ENCODE measurements at regions not wholly inside any gene's neighbourhood (a gene's known extent, or its start where the extent isn't known, plus 50 kb on each side); places are given as distances from the start of the nearest gene placed in this dataset.

- DNase-seq (ENCODE audit: low read depth in 2 of 2): no peak
Observed at GRCh38 chr13:60787083-60787482, 390.1 kb downstream of the TDRD3 start.

DNA sequence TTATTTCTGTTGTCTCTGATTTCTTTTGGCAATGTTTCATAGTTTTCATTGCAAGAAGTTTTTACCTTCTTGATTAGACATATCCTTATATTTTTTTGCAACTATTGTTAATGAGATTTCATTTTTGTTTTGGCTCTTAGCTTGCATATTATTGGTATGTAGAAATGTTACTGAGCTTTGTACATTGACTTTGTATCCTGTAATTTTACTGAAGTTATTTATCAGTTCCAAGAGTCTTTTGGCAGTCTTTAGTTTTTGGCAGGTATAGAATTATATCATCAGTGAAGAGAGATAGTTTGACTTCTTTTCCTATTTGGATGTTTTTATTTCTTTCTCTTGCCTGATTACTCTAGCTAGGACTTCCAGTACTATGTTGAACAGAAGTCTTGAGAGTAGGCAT lies 375.7 kb downstream of the TDRD3 start:
- DNase-seq (ENCODE audit: low read depth in 2 of 2): no peak

DNA sequence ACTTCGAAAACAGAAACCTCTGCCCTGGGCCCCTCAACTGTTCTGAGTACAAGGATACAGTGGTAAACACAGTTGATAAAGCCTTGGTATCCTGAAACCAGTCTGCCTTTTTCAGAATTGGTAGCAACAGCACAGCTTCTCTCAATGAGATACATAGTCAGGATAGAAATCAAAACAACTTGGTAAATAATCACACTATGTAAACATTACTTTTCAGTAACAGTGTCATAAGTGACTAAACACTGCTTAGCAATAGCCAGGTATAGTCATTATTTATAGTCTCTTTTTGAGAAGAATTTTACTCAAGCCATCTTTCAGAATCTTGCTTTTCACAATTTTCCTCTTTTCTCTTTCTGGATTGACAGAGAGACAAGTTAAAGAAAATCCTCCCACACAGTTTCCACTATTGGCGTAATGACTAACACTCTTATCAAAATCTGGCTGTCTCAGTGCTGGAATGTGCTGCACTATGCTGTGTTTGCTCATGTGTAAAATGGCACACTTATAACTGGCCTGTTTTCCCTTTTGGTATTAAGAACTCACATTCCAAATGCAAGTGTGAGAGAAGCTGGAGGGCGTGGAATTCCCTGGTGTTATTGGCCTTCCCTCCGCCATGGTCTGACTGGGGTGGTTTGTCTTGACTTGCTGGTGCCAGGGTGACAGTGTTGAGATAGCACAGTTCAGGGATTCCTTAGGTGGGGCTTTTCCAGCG lies 368.8 kb downstream of the TDRD3 start:
- DNase-seq (ENCODE audit: low read depth in 2 of 2): no peak

GRCh38 chr13:60759499-60759898 lies 362.5 kb downstream of the TDRD3 start:
- no peak for DNase-seq (ENCODE audit: low read depth in 2 of 2)

DNA sequence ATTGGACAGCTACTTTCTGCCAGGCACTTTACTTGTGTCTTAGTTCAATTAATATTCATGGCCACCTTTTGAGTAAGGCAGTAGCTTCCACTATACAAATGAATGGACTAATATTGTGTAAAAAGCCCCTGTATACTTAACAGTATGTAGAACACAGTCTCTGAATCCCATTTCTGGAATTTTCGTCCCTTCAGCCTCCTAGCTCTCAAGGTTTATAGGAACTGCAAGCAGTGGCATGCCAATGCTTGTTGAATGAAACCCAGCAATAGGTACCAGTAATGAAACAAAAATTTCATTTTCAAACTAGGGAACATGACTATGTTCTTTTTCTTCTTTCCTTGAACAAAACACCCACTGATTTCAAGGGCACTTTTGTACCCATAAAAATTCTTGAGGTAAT lies 361.6 kb downstream of the TDRD3 start:
- DNase-seq (ENCODE audit: low read depth in 2 of 2): no peak

GRCh38 chr13:60757501-60758215 lies 360.6 kb downstream of the TDRD3 start:
- no peak for DNase-seq (ENCODE audit: low read depth in 2 of 2)

GRCh38 chr13:60756306-60756705 lies 359.3 kb downstream of the TDRD3 start:
- no peak for DNase-seq (ENCODE audit: low read depth in 2 of 2)

DNA sequence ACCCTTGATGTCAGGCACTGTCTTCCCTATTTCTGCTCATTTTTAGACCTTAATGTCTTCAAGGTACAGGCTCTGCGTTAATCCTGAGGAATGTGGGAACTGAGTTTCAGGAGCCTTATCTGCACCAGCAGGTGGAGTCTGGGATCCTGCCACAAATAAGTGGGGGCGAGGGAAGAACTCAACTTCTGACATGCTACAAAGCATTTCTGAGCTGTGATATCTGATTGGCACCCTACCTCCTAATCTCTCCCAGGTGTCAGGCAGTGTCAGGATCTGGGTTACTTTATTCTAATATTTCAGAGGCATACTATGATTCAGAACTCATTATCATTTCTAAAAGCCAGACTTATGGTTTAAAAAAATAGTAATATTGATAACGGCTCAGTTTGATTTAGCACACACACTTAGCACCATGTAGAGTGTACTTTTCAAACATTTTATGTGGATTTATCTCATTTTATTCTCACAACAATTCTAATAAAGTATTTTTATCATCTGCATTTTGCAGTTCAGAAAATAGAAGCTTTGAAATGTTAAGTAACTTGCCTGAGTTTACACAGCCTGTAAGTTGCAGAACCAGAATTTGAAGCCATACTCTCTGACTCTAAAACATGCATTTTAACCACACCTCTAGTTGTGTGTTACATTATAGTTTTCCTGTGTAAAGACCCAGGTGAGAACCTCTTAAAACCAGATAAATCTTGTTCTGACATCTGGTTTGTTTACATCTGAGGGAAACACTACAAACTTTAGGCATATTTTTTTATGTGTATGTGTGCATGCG lies 358.6 kb downstream of the TDRD3 start:
- DNase-seq (ENCODE audit: low read depth in 2 of 2): no peak

GRCh38 chr13:60754211-60755090 lies 357.4 kb downstream of the TDRD3 start:
- no peak for DNase-seq (ENCODE audit: low read depth in 2 of 2)

GRCh38 chr13:60753641-60754040 lies 356.6 kb downstream of the TDRD3 start:
- no peak for DNase-seq (ENCODE audit: low read depth in 2 of 2)

- no peak for DNase-seq (ENCODE audit: low read depth in 2 of 2)
Observed at GRCh38 chr13:60745343-60745742, 348.3 kb downstream of the TDRD3 start.

GRCh38 chr13:60733933-60734332 lies 336.9 kb downstream of the TDRD3 start:
- DNase-seq (ENCODE audit: low read depth in 2 of 2): no peak

DNA sequence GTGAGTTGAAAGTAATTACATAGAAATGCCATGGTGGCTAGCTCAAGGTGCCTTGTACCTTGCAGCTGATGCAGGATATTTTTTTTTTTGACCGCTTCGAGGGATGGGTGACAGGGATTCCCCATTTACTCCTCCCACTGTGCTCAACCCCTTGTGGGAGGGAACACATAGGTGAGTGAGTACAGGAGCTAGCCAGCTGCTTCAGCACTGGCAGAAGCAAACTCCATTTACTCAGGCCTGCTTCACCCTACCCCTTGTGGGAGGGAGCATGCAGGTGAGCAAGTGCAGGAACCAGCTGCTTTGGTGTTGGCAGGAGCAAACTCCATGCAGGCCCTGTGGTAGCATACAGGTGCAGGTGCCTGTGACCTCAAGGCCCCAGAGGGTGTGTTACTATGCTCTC lies 330.1 kb downstream of the TDRD3 start:
- DNase-seq (ENCODE audit: low read depth in 2 of 2): no peak

- DNase-seq (ENCODE audit: low read depth in 2 of 2): no peak
Observed at GRCh38 chr13:60721063-60721462, 324.0 kb downstream of the TDRD3 start.

DNA sequence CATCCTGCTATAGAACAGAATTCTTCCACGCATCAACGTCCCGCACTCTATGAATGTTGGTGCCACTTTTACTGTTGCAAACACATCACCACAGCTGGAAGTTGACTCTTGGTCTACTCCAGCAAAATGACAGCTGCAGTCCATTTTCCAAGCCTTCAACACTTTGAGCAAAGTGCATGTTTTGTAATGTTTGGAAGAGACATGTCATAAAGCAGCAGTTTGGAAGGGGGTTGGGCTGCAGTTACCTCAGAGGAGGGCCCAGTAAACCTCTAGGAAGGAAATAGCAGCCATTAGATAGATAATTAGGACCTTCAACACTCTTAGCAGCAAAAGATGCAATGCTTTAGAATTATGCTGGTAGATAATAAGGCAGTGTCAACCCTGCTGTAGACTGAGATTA lies 323.6 kb downstream of the TDRD3 start:
- no peak for DNase-seq (ENCODE audit: low read depth in 2 of 2)

DNA sequence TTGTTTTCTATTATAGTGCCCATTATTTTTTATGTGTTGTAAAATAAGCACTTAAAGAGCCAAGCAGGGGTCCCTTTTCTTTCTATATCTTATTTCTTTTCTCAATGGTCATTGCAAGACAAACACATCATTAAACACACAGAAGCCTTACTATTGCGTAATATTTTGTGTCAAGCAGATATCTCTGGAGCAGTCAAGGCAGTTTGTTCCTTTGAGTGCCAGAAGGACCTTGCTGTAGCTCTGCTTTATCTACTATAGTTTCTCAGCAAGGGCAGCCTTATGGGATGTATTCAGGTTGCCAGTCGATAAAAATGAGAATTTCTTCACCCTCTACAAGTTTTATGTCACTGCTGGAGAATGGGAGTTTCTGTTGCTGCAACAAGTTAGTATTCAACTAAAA lies 319.3 kb downstream of the TDRD3 start:
- DNase-seq (ENCODE audit: low read depth in 2 of 2): no peak

DNA sequence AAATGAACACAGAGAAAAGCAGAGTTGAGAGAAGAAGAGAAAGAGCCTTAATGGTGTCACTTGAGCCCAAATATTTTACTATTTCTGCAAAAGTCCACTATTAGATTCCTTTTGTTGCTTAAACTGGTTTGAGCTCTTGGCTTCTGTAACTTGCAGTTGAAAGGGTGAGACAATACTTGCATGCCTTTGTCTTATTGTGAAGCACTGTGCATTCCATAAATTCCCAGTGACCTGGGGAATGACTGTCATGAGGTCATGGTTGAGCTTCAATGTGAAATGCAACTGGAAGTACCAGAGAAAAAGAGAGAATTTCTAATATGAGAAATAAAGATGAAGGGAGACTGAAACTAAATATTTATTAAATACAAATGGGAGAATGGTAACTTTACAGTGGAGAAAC lies 310.9 kb downstream of the TDRD3 start:
- no peak for DNase-seq (ENCODE audit: low read depth in 2 of 2)

- no peak for DNase-seq (ENCODE audit: low read depth in 2 of 2)
Observed at GRCh38 chr13:60701895-60702294, 304.9 kb downstream of the TDRD3 start.

GRCh38 chr13:60700994-60701393 lies 304.0 kb downstream of the TDRD3 start:
- no peak for DNase-seq (ENCODE audit: low read depth in 2 of 2)

DNA sequence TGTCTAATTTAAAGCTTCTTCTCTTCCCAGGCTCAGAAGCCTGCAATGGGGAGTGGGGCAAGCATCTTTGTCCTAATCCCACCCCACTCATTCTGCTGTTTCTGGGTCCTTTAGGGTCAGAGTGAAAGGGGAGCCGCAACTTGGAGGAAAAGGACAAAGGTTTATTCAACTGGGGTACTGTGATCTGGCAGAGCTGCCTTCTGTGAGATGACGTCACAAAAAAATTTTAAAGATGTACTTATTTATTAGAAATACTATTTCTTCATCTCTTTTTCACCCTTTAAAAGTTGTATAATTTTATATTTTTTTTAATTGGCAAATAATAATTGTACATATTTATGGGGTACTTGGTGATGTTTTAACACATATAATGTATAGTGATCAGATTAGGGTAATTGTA lies 302.6 kb downstream of the TDRD3 start:
- DNase-seq (ENCODE audit: low read depth in 2 of 2): no peak

- no peak for DNase-seq (ENCODE audit: low read depth in 2 of 2)
Observed at GRCh38 chr13:60696602-60697001, 299.6 kb downstream of the TDRD3 start.

DNA sequence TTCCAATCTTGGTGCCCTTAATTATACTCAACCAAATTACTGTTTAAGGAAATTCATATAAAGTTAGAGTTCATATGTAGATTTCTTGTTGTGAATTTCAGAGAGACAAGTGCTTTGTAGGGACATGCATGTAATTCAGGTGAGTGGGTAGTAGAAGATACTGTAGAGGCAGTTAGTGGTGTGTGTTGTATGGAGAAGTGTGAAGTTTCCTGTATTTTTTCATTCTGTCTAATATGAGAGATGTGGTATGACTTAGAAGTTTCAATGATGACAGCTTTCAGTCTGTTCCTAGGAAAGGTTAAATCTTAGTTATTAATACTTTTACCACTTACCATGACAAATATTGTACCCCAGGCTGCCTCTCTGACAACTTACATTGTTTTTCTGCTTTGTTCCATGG lies 294.2 kb downstream of the TDRD3 start:
- DNase-seq (ENCODE audit: low read depth in 2 of 2): no peak
